ENCODE measurements at regions not wholly inside any gene's neighbourhood (a gene's known extent, or its start where the extent isn't known, plus 50 kb on each side); places are given as distances from the start of the nearest gene placed in this dataset.

DNA sequence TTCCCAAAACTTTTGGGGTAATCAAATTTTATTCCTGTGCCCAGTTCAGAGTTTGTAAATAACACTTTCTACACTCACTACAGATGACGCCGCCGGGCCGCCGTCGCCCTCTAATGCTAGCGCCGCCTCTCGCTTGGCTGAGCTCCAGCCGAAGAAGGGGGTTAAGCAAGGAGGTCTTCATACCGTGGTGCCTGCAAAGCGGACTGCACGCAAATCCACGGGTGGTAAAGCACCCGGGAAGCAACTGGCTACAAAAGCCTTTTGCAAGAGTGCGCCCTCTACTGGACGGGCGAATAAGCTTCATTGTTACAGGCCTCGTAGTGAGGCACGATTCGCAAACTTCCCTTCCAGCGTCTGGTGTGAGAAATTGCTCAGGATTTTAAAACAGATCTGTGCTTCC, 280.4 kb downstream of the MEF2C start:
- Histone ChIP-seq H3K14ac (replicated peaks; ENCODE audit: low read depth, low read length) (no peak overlapping the region), H3K18ac (ENCODE audit: low read depth, low read length) (no peak overlapping the region), H4K5ac (ENCODE audit: low read depth, low read length) (no peak overlapping the region), H2AFZ (replicated peaks; ENCODE audit: low read length, poor library complexity) (no peak overlapping the region), H3K36me3 (ENCODE audit: control insufficient read depth, insufficient read depth, low read length) (no peaks in the 10 kb centered on the region), H4K91ac (ENCODE audit: insufficient read depth, low read depth, low read length) (no peak overlapping the region), H3K4me3 (ENCODE audit: insufficient read depth, low read depth, low read length) (no peak overlapping the region), H2BK120ac (ENCODE audit: low read depth, low read length) (no peak overlapping the region), H2BK20ac (ENCODE audit: low read depth, low read length) (no peak overlapping the region), H3K27me3 (ENCODE audit: control insufficient read depth, insufficient read depth, low read length) (no peaks in the 10 kb centered on the region), H4K8ac (ENCODE audit: low read depth in 2 of 2, low read length in 2 of 2) (no peak overlapping the region), H3K9me3 (ENCODE audit: control insufficient read depth, insufficient read depth, low read length) (no peaks in the 10 kb centered on the region), H3K9me1 (ENCODE audit: insufficient read depth, low read length) (no peaks in the 10 kb centered on the region), H3K4me1 (ENCODE audit: control insufficient read depth, insufficient read depth, low read length) (no peaks in the 10 kb centered on the region), H3K56ac (ENCODE audit: extremely low read depth, insufficient read depth, low read length) (no peak overlapping the region), H3K4ac (ENCODE audit: low read depth, low read length) (no peak overlapping the region), H3K79me1 (ENCODE audit: low read depth in 1 of 2, low read length in 2 of 2) (no peaks in the 10 kb centered on the region), H4K20me1 (ENCODE audit: insufficient read depth, low read length) (no peaks in the 10 kb centered on the region), H3K23ac (ENCODE audit: low read depth, low read length) (no peak overlapping the region), H3K9ac (ENCODE audit: low read depth, low read length) (no peak overlapping the region), H2BK15ac (ENCODE audit: low read depth, low read length) (no peak overlapping the region), H3K27ac (ENCODE audit: insufficient read depth, low read length) (no peak overlapping the region), H2BK5ac (ENCODE audit: low read depth, low read length, poor library complexity, severe bottlenecking) (no peak overlapping the region), H2AK9ac (replicated peaks; ENCODE audit: low read depth, low read length, poor library complexity) (no peak overlapping the region), H2AK5ac (ENCODE audit: low read depth, low read length) (no peak overlapping the region), H3K4me2 (ENCODE audit: low read depth, low read length) (no peak overlapping the region)
- CTCF ChIA-PET: no interaction called here
- 92% methylated on average over 16 of the region's 22 CpGs; no CpG with 5 or more reads in 1 of the 2 experiments for WGBS, 2 experiments (ENCODE audit: extremely low coverage in 2 of 2, insufficient read length in 1 of 2)
- DNase-seq: no peak
- BruUV-seq (replicated peaks): no TSS peak
- intact Hi-C loops (cut with micrococcal nuclease) (no loop called here), dilution Hi-C loops (cut with HindIII; ENCODE audit: low sequenced_read_pairs, unreplicated experiment) (no loop called here), in situ Hi-C loops (cut with MboI; ENCODE audit: low sequenced_read_pairs) (no loop called here)
- TF ChIP-seq CEBPB (IDR thresholded peaks at IDR 0.05; ENCODE audit: low read depth, low read length) (no peak), CHD1 (IDR thresholded peaks at IDR 0.05; ENCODE audit: low read depth, low read length) (no peak), RFX5 (IDR thresholded peaks at IDR 0.05; ENCODE audit: low read depth, low read length) (no peak), NFE2L2 (IDR thresholded peaks at IDR 0.05; ENCODE audit: low read depth, low read length) (no peak), FOS (IDR thresholded peaks at IDR 0.05; ENCODE audit: low read depth, low read length) (no peak), RAD21 (IDR thresholded peaks at IDR 0.05; ENCODE audit: low read length) (no peak), BHLHE40 (IDR thresholded peaks at IDR 0.05; ENCODE audit: low read depth, low read length) (no peak), POLR2A (IDR thresholded peaks at IDR 0.05; ENCODE audit: low read depth, low read length) (no peak), MAFK (IDR thresholded peaks at IDR 0.05; ENCODE audit: low read depth, low read length) (no peak), MXI1 (IDR thresholded peaks at IDR 0.05; ENCODE audit: borderline replicate concordance, low read depth, low read length) (no peak), SMC3 (IDR thresholded peaks at IDR 0.05; ENCODE audit: low read depth, low read length) (no peak), MAZ (IDR thresholded peaks at IDR 0.05; ENCODE audit: borderline replicate concordance, low read depth, low read length) (no peak), RCOR1 (IDR thresholded peaks at IDR 0.05; ENCODE audit: insufficient replicate concordance, low read length) (no peak)
- TF ChIP-seq, protein P1, sequence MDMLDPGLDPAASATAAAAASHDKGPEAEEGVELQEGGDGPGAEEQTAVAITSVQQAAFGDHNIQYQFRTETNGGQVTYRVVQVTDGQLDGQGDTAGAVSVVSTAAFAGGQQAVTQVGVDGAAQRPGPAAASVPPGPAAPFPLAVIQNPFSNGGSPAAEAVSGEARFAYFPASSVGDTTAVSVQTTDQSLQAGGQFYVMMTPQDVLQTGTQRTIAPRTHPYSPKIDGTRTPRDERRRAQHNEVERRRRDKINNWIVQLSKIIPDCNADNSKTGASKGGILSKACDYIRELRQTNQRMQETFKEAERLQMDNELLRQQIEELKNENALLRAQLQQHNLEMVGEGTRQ (IDR thresholded peaks at IDR 0.05; ENCODE audit: low read depth, low read length): no peak
- TF ChIP-seq, protein P2, sequence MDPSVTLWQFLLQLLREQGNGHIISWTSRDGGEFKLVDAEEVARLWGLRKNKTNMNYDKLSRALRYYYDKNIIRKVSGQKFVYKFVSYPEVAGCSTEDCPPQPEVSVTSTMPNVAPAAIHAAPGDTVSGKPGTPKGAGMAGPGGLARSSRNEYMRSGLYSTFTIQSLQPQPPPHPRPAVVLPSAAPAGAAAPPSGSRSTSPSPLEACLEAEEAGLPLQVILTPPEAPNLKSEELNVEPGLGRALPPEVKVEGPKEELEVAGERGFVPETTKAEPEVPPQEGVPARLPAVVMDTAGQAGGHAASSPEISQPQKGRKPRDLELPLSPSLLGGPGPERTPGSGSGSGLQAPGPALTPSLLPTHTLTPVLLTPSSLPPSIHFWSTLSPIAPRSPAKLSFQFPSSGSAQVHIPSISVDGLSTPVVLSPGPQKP (IDR thresholded peaks at IDR 0.05; ENCODE audit: borderline replicate concordance, low read depth, low read length): no peak
- TF ChIP-seq, protein P3, sequence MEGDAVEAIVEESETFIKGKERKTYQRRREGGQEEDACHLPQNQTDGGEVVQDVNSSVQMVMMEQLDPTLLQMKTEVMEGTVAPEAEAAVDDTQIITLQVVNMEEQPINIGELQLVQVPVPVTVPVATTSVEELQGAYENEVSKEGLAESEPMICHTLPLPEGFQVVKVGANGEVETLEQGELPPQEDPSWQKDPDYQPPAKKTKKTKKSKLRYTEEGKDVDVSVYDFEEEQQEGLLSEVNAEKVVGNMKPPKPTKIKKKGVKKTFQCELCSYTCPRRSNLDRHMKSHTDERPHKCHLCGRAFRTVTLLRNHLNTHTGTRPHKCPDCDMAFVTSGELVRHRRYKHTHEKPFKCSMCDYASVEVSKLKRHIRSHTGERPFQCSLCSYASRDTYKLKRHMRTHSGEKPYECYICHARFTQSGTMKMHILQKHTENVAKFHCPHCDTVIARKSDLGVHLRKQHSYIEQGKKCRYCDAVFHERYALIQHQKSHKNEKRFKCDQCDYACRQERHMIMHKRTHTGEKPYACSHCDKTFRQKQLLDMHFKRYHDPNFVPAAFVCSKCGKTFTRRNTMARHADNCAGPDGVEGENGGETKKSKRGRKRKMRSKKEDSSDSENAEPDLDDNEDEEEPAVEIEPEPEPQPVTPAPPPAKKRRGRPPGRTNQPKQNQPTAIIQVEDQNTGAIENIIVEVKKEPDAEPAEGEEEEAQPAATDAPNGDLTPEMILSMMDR (conservative IDR thresholded peaks at IDR 0.05; ENCODE audit: low read depth, low read length): no peak
- POLR2A ChIA-PET (ENCODE audit: unreplicated experiment): no interaction called here
- ATAC-seq (ENCODE audit: low read depth): no peak

All from IMR-90 (cell line).